Naive B cell (primary cell): ENCODE measurements at regions not wholly inside any gene's neighbourhood (a gene's known extent, or its start where the extent isn't known, plus 50 kb on each side); places are given as distances from the start of the nearest gene placed in this dataset.
"Not testable (repeated sequence)": the region's sequence is repeated elsewhere in the genome, so short reads cannot be mapped to it uniquely, and the experiment has no call there.

Source experiments
- ATAC-seq, 2 donors: fragments of 150-1000 bp; cut with Tn5 transposase; 2 replicates each; pipeline ENCODE4 v1.10.0; 2021; ENCODE audit warnings: low read depth in 2 of 2, mild to moderate bottlenecking in 2 of 2, moderate library complexity in 2 of 2
- DNase-seq: peaks from one replicate; pipeline ENCODE4 v3.0.0; 2022
- H3K27ac Mint-ChIP-seq, 6 donors: one replicate each; pipeline ENCODE4 v1.8.0; 2020 to 2022; ENCODE audit warnings: mild to moderate bottlenecking in 6 of 6, mixed read lengths in 6 of 6, moderate library complexity in 5 of 6, inconsistent platforms in 2 of 6
- H3K27me3 Mint-ChIP-seq, 3 donors: one replicate each; pipeline ENCODE4 v1.8.0; 2021 to 2022; ENCODE audit warnings: mixed read lengths in 3 of 3, mild to moderate bottlenecking in 1 of 3
- H3K36me3 Mint-ChIP-seq, 2 donors: one replicate each; pipeline ENCODE4 v1.8.0; 2020 to 2022; ENCODE audit warnings: mixed read lengths in 2 of 2, inconsistent platforms in 1 of 2, mild to moderate bottlenecking in 1 of 2
- H3K4me1 Mint-ChIP-seq, 3 donors: one replicate each; pipeline ENCODE4 v1.8.0; 2020 to 2022; ENCODE audit warnings: mixed read lengths in 3 of 3, inconsistent platforms in 1 of 3, mild to moderate bottlenecking in 1 of 3, moderate library complexity in 1 of 3
- H3K4me3 Mint-ChIP-seq, 8 donors: one replicate each; pipeline ENCODE4 v1.8.0; 2020 to 2022; ENCODE audit warnings: mild to moderate bottlenecking in 8 of 8, mixed read lengths in 8 of 8, moderate library complexity in 8 of 8, inconsistent platforms in 2 of 8
- H3K9me3 Mint-ChIP-seq, 7 donors: one replicate each; pipeline ENCODE4 v1.8.0; 2020 to 2022; ENCODE audit warnings: mixed read lengths in 7 of 7, mild to moderate bottlenecking in 5 of 7, inconsistent platforms in 2 of 7, moderate library complexity in 1 of 7

DNA sequence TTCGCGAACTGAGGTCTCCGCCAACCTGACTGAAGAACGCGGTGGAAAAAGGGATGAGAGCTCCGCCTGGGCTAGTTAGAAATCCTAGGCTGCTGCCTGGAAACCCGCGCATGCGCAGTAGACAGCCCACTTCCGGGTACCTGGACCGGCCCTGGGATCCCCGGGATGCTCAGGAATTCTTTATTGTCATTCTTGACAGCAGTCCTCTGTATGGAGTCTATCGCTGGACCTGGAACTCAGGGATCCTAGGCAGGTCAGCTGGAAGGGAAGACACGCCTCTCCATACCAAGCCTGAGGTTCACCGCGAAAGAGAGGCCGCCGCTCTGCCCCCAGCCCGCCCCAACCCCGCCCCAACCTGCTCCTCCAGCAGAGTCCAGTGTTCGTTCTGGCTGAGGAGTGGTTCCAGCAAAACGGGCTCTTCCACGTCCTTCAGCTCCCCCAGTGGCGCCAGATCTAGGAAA lies 1379.2 kb upstream of the DEFB115 start:
- Mint-ChIP-seq H3K9me3 (peaks cover 14 to 43% (median 36%) of the 10 kb centered on the region in 7 donors), H3K36me3 (peaks cover 5 to 32% of the 10 kb centered on the region in 2 donors), H3K27me3 (no peaks in the 10 kb centered on the region), H3K4me3 (peak overlapping the region; percentile 29 to 87 (median 55)), H3K27ac (no peak overlapping the region), H3K4me1 (peaks cover 0 to 12% (median 6%) of the 10 kb centered on the region in 3 donors)
- peak in 1 of 2 donors; percentile 48 for ATAC-seq
- DNase-seq = no peak

DNA sequence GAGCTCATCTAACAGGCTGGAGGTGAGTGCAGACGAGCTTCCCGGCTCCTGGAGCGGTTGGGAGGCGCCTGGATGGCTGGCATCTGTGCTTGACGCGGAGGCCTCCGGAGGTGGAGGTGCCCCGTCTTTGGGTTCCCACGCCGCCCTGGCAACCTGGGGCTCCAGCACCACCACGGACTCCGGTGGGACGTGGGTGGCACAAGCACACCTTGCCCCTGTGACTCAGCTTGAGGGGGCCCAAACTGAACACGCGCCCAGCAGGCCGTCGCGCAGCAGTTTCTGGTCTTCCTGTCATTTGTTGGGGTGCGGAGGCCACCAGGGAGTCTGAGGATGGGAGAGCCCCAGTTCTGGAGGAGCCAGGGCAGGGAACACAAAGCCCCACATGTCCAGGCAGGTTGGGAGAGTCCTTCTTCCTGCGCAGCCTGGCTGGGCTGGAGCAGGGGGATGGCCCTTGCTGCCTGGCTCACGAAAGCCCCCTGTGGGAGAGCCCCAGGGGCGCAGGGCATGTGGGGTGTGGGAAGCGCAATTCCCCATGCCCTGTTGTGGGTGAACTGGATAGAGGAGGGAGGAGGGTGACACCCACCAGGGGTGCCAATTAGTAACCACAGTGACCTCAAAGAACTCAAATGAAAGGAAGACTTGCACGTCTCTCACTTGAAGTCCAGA lies 1378.6 kb upstream of the DEFB115 start:
- Mint-ChIP-seq H3K4me3 (peak overlapping the region in 2 of 8 donors; percentile 54 to 65), H3K36me3 (peaks cover 5 to 32% of the 10 kb centered on the region in 2 donors), H3K4me1 (peaks cover 0 to 12% (median 6%) of the 10 kb centered on the region in 3 donors), H3K27ac (no peak overlapping the region), H3K27me3 (no peaks in the 10 kb centered on the region), H3K9me3 (peaks cover 14 to 49% (median 35%) of the 10 kb centered on the region in 7 donors)
- peak in 1 of 2 donors; percentile 20 for ATAC-seq
- DNase-seq = no peak

DNA sequence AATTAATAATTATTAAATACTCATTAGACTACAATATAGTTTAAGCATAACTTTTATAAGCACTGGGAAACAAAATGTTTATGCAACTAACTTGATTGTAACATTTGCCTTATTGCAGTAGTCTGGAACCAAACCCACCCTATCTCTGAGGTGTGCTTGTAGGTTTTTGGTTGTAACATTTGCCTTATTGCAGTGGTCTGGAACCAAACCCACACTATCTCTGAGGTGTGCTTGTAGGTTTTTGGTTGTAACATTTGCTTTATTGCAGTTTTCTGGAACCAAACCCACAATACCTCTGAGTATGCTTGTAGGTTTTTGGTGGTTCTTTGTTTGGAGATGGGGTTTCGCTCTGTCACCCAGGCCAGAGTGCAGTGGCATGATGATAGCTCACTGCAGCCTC lies 1376.4 kb upstream of the DEFB115 start:
- H3K9me3 Mint-ChIP-seq = peaks cover 13 to 43% (median 31%) of the 10 kb centered on the region in 7 donors
- not testable (repeated sequence) for ATAC-seq

DNA sequence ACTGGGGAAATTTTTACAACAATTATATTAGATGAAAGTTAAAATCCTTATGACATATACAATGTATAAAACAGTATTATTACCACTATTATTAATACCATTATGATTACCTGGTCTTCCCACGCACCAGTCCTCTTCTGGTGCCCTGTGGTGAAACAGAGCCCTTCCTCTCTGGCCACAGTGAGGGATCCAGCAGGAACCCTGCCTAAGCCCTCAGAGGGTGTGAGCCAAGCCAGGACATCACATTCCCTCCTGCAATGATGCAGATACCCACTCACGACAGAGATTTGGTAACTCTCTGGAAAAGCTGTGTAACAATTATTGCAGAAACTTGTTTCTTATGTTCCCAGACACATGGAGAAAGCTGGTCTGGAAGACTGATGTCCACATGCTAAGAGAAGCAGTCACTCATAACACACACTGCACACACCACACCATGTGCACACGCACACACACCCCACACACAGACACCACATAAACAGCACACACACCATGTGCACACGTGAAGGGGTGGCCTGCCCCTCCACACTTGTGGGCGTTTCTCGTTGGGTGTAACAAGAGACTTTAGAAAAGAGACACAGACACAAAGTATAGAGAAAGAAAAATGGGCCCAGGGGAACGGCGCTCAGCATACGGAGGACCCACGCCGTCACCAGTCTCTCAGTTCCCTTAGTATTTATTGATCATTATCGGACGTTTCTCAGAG lies 1373.8 kb upstream of the DEFB115 start:
- H3K27ac Mint-ChIP-seq, DNase-seq, ATAC-seq, H3K4me1 Mint-ChIP-seq, H3K36me3 Mint-ChIP-seq, H3K27me3 Mint-ChIP-seq, H3K4me3 Mint-ChIP-seq: not testable (repeated sequence)
- peaks cover 9 to 38% (median 29%) of the 10 kb centered on the region in 7 donors for H3K9me3 Mint-ChIP-seq

More for the DNA sequence above, 1376.4 kb upstream of the DEFB115 start:
- H3K27ac Mint-ChIP-seq, H3K4me1 Mint-ChIP-seq, DNase-seq, H3K4me3 Mint-ChIP-seq, H3K27me3 Mint-ChIP-seq: not testable (repeated sequence)
- H3K36me3 Mint-ChIP-seq = peaks cover 5 to 26% of the 10 kb centered on the region in 2 donors

DNA sequence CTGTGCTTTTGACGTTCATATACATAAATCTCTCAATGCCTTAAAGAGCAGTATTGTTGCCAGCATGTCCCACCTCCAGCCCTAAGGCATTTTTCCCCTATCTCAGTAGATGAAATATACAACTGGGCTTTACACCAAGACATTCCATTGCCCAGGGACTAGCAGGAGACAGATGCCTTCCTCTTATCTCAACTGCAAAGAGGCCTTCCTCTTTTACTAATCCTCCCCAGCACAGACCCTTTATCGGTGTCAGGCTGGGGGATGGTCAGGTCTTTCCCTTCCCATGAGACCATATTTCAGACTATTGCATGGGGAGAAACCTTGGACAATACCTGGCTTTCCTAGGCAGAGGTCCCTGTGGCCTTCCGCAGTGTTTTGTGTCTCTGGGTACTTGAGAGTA lies 1373.1 kb upstream of the DEFB115 start:
- H3K4me1 Mint-ChIP-seq, ATAC-seq, H3K27ac Mint-ChIP-seq, H3K4me3 Mint-ChIP-seq, H3K27me3 Mint-ChIP-seq, H3K36me3 Mint-ChIP-seq, DNase-seq: not testable (repeated sequence)
- peaks cover 9 to 39% (median 26%) of the 10 kb centered on the region in 7 donors for H3K9me3 Mint-ChIP-seq

DNA sequence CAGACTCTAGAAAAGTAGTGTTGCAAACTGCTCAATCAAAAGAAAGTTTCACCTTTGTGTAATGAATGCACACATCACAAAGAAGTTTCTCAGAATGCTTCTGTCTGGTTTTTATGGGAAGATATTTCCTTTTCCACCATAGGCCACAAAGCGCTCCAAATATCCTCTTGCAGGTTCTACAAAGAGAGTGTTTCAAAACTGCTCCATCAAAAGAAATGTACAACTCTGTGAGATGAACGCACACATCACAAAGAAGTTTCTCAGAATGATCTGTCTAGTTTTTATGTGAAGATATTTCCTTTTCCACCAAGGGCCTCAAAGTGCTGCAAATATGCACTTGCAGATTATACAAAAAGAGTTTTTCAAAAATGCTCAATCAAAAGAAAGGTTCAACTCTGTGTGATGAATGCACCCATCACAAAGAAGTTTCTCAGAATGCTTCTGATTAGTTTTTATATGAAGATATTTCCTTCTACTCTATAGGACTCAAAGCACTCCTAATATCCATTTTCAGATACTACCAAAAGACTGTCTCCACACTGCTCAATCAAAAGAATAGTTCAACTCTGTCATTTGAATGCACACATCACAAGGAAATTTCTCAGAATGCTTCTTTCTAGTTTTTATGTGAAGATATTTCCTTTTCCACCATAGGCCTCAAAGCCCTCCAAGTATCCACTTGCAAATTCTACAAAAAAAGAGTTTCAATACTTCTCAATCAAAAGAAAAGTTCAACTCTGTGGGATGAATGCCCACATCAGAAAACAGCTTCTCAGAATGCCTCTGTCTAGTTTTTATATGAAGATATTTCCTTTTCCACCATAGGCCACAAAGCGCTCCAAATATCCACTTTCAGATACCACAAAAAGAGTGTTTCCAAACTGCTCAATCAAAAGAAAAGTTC lies 1371.9 kb upstream of the DEFB115 start:
- not testable (repeated sequence) for ATAC-seq, H3K27me3 Mint-ChIP-seq, H3K27ac Mint-ChIP-seq, DNase-seq, H3K36me3 Mint-ChIP-seq, H3K4me3 Mint-ChIP-seq, H3K4me1 Mint-ChIP-seq
- peaks cover 9 to 33% (median 26%) of the 10 kb centered on the region in 7 donors for H3K9me3 Mint-ChIP-seq

DNA sequence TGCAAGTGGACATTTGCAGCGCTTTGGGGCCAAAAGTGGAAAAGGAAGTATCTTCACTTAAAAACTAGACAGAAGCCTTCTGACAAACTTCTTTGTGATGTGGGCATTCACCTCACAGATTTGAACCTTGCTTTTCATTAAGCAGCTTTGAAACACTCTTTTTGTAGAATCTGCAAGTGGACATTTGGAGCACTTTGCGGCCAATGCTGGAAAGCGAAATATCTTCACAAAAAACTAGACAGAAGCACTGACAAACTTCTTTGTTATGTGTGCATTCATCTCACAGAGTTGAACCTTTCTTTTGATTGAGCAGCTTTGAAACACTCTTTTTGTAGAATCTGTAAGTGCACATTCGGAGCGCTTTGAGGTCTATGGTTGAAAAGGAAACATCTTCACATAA lies 1365.9 kb upstream of the DEFB115 start:
- DNase-seq, ATAC-seq, H3K36me3 Mint-ChIP-seq, H3K4me1 Mint-ChIP-seq, H3K27me3 Mint-ChIP-seq, H3K4me3 Mint-ChIP-seq, H3K27ac Mint-ChIP-seq: not testable (repeated sequence)
- H3K9me3 Mint-ChIP-seq = peaks cover 0 to 24% (median 10%) of the 10 kb centered on the region in 7 donors
